ENCODE measurements at regions not wholly inside any gene's neighbourhood (a gene's known extent, or its start where the extent isn't known, plus 50 kb on each side); places are given as distances from the start of the nearest gene placed in this dataset.

DNA sequence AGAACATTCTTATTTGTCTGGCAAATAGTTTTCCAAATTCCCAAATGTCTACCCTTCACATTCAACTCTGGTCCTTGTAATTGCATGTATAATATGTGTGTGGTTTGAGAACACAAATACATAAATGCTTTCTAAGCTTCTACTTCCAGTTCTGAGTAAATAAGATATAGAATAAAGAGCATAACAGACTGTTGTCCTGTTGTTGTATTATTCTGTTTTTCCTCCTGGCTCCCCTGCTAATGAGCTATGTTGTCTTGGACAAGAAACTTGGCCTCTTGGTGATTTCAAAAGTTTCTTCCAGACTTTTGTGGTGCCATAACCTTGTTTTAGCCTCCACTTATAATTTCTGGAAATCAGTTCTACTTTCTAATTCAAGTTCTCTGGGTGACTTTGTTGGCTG lies 75.3 kb upstream of the USP38 start:
- Histone ChIP-seq H2BK5ac (ENCODE audit: low read length) (no peak overlapping the region), H3K9ac (ENCODE audit: low read depth, low read length, poor library complexity) (no peak overlapping the region), H2AFZ (ENCODE audit: low read length) (no peak overlapping the region), H3K9me3 (replicated peaks in 1 of 2; ENCODE audit: control insufficient read depth in 2 of 2, insufficient read depth in 1 of 2, low read depth in 1 of 2, low read length in 2 of 2) (peaks cover 0 to 1% of the 10 kb centered on the region in 2 donors), H3K18ac (ENCODE audit: low read length) (no peak overlapping the region), H4K8ac (ENCODE audit: low read depth, low read length) (no peak overlapping the region), H3K4ac (ENCODE audit: low read length) (no peak overlapping the region), H2BK12ac (ENCODE audit: low read length) (no peak overlapping the region), H3K4me1 (ENCODE audit: control insufficient read depth in 2 of 2, insufficient read depth in 1 of 2, low read depth in 1 of 2, low read length in 2 of 2) (no peaks in the 10 kb centered on the region), H2BK15ac (ENCODE audit: low read length) (no peak overlapping the region), H3K4me3 (ENCODE audit: low read length in 2 of 2) (no peak overlapping the region), H3K4me2 (ENCODE audit: insufficient read depth, low read length, poor library complexity, severe bottlenecking) (no peak overlapping the region), H4K91ac (ENCODE audit: low read depth, low read length, poor library complexity) (no peak overlapping the region), H2AK5ac (ENCODE audit: low read depth, low read length) (no peak overlapping the region), H3K27me3 (ENCODE audit: control insufficient read depth in 3 of 3, insufficient read depth in 3 of 3, low read depth in 1 of 3, low read length in 3 of 3) (no peaks in the 10 kb centered on the region), H3K27ac (replicated peaks; ENCODE audit: low read length) (no peak overlapping the region), H3K79me1 (ENCODE audit: low read depth, low read length) (no peaks in the 10 kb centered on the region), H3K23ac (ENCODE audit: low read depth, low read length, poor library complexity) (no peak overlapping the region), H3K36me3 (replicated peaks in 1 of 2; ENCODE audit: control insufficient read depth in 2 of 2, insufficient read depth in 2 of 2, low read length in 2 of 2) (no peaks in the 10 kb centered on the region), H2BK120ac (ENCODE audit: low read depth, low read length) (no peak overlapping the region), H3K14ac (ENCODE audit: low read length) (no peak overlapping the region)
- no peak for DNase-seq (ENCODE audit: low spot score)

DNA sequence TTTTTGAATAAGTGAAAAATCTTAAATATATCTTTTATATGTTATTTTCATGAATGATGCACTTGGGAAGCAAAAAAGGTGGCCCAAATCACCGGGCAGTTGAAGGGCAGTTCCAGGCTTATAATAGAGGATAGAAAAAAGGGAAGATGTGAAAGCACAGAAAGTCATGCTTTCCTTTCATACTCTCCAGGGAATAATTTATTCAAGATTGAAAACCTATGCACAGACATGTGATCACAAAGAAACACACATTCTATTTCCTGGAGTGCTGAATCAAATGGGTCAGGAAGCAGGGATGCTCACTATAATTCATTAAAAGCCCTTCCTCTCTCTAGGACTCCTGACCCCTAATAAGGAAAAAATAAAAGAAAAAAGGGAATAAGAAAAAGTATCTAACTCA lies 66.1 kb upstream of the USP38 start:
- WGBS, 2 donors (ENCODE audit: extremely low coverage in 2 of 2, insufficient read length in 2 of 2, insufficient replicate concordance in 1 of 2): no CpG with 5 or more reads among the region's 1 CpG
- peak overlapping the region; percentile 12 for H2AFZ ChIP-seq (ENCODE audit: low read length)

DNA sequence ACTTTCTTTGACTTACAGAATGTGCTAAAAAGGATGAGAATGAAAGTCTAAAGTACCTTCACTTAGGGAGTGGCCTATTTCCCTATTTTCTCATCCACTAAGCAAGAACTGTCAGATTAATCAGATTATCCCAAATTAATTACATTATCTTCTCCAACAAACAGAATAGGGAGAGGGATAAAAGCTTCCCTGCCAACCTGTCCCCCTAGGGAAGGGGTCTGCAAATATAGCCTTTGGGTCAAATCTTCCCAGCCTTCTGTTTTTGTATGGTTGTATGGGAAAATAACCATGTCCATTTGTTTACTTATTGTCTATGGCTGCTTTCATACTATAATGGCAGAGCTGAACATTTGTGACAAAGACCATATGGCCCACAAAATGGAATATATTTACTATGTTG lies 57.1 kb upstream of the USP38 start:
- Histone ChIP-seq H2AFZ (ENCODE audit: low read length) (no peak overlapping the region), H3K4me3 (ENCODE audit: low read length in 2 of 2) (no peak overlapping the region), H2BK5ac (ENCODE audit: low read length) (no peak overlapping the region), H3K27me3 (ENCODE audit: control insufficient read depth in 3 of 3, insufficient read depth in 3 of 3, low read depth in 1 of 3, low read length in 3 of 3) (no peaks in the 10 kb centered on the region), H2AK5ac (ENCODE audit: low read depth, low read length) (no peak overlapping the region), H2BK15ac (ENCODE audit: low read length) (no peak overlapping the region), H3K14ac (ENCODE audit: low read length) (no peak overlapping the region), H3K9me3 (replicated peaks in 1 of 2; ENCODE audit: control insufficient read depth in 2 of 2, insufficient read depth in 1 of 2, low read depth in 1 of 2, low read length in 2 of 2) (no peaks in the 10 kb centered on the region), H4K8ac (ENCODE audit: low read depth, low read length) (no peak overlapping the region), H2BK12ac (ENCODE audit: low read length) (no peak overlapping the region), H3K23ac (ENCODE audit: low read depth, low read length, poor library complexity) (no peak overlapping the region), H3K9ac (ENCODE audit: low read depth, low read length, poor library complexity) (no peak overlapping the region), H4K91ac (ENCODE audit: low read depth, low read length, poor library complexity) (no peak overlapping the region), H2BK120ac (ENCODE audit: low read depth, low read length) (no peak overlapping the region), H3K79me1 (ENCODE audit: low read depth, low read length) (no peaks in the 10 kb centered on the region), H3K4ac (ENCODE audit: low read length) (no peak overlapping the region), H3K4me2 (ENCODE audit: insufficient read depth, low read length, poor library complexity, severe bottlenecking) (no peak overlapping the region), H3K27ac (replicated peaks; ENCODE audit: low read length) (no peak overlapping the region), H3K36me3 (replicated peaks in 1 of 2; ENCODE audit: control insufficient read depth in 2 of 2, insufficient read depth in 2 of 2, low read length in 2 of 2) (no peaks in the 10 kb centered on the region), H3K4me1 (ENCODE audit: control insufficient read depth in 2 of 2, insufficient read depth in 1 of 2, low read depth in 1 of 2, low read length in 2 of 2) (no peaks in the 10 kb centered on the region), H3K18ac (ENCODE audit: low read length) (no peak overlapping the region)
- DNase-seq (ENCODE audit: low spot score): no peak

More for the DNA sequence above, 66.1 kb upstream of the USP38 start:
- Histone ChIP-seq H3K4ac (ENCODE audit: low read length) (no peak overlapping the region), H3K23ac (ENCODE audit: low read depth, low read length, poor library complexity) (no peak overlapping the region), H3K4me1 (ENCODE audit: control insufficient read depth in 2 of 2, insufficient read depth in 1 of 2, low read depth in 1 of 2, low read length in 2 of 2) (no peaks in the 10 kb centered on the region), H2BK5ac (ENCODE audit: low read length) (no peak overlapping the region), H3K9me3 (replicated peaks in 1 of 2; ENCODE audit: control insufficient read depth in 2 of 2, insufficient read depth in 1 of 2, low read depth in 1 of 2, low read length in 2 of 2) (no peaks in the 10 kb centered on the region), H3K4me3 (ENCODE audit: low read length in 2 of 2) (no peak overlapping the region), H3K79me1 (ENCODE audit: low read depth, low read length) (no peaks in the 10 kb centered on the region), H3K18ac (ENCODE audit: low read length) (no peak overlapping the region), H2BK12ac (ENCODE audit: low read length) (no peak overlapping the region), H3K4me2 (ENCODE audit: insufficient read depth, low read length, poor library complexity, severe bottlenecking) (no peak overlapping the region), H4K8ac (ENCODE audit: low read depth, low read length) (no peak overlapping the region), H3K27ac (replicated peaks; ENCODE audit: low read length) (no peak overlapping the region), H3K36me3 (replicated peaks in 1 of 2; ENCODE audit: control insufficient read depth in 2 of 2, insufficient read depth in 2 of 2, low read length in 2 of 2) (no peaks in the 10 kb centered on the region), H2BK120ac (ENCODE audit: low read depth, low read length) (no peak overlapping the region), H3K9ac (ENCODE audit: low read depth, low read length, poor library complexity) (no peak overlapping the region), H2BK15ac (ENCODE audit: low read length) (no peak overlapping the region), H4K91ac (ENCODE audit: low read depth, low read length, poor library complexity) (no peak overlapping the region), H2AK5ac (ENCODE audit: low read depth, low read length) (no peak overlapping the region), H3K14ac (ENCODE audit: low read length) (no peak overlapping the region), H3K27me3 (ENCODE audit: control insufficient read depth in 3 of 3, insufficient read depth in 3 of 3, low read depth in 1 of 3, low read length in 3 of 3) (no peaks in the 10 kb centered on the region)
- DNase-seq (ENCODE audit: low spot score): no peak

GRCh38 chr4:143133977-143134376 lies 50.7 kb upstream of the USP38 start:
- Histone ChIP-seq H4K91ac (ENCODE audit: low read depth, low read length, poor library complexity) (no peak overlapping the region), H3K4ac (ENCODE audit: low read length) (no peak overlapping the region), H3K4me3 (ENCODE audit: low read length in 2 of 2) (no peak overlapping the region), H2BK120ac (ENCODE audit: low read depth, low read length) (no peak overlapping the region), H3K36me3 (replicated peaks in 1 of 2; ENCODE audit: control insufficient read depth in 2 of 2, insufficient read depth in 2 of 2, low read length in 2 of 2) (no peaks in the 10 kb centered on the region), H3K27me3 (ENCODE audit: control insufficient read depth in 3 of 3, insufficient read depth in 3 of 3, low read depth in 1 of 3, low read length in 3 of 3) (no peaks in the 10 kb centered on the region), H3K18ac (ENCODE audit: low read length) (no peak overlapping the region), H2AFZ (ENCODE audit: low read length) (no peak overlapping the region), H2BK15ac (ENCODE audit: low read length) (no peak overlapping the region), H3K9me3 (replicated peaks in 1 of 2; ENCODE audit: control insufficient read depth in 2 of 2, insufficient read depth in 1 of 2, low read depth in 1 of 2, low read length in 2 of 2) (no peaks in the 10 kb centered on the region), H3K14ac (ENCODE audit: low read length) (no peak overlapping the region), H3K27ac (replicated peaks; ENCODE audit: low read length) (no peak overlapping the region), H2BK12ac (ENCODE audit: low read length) (no peak overlapping the region), H3K9ac (ENCODE audit: low read depth, low read length, poor library complexity) (no peak overlapping the region), H4K8ac (ENCODE audit: low read depth, low read length) (no peak overlapping the region), H3K4me1 (ENCODE audit: control insufficient read depth in 2 of 2, insufficient read depth in 1 of 2, low read depth in 1 of 2, low read length in 2 of 2) (no peaks in the 10 kb centered on the region), H3K4me2 (ENCODE audit: insufficient read depth, low read length, poor library complexity, severe bottlenecking) (no peak overlapping the region), H3K79me1 (ENCODE audit: low read depth, low read length) (no peaks in the 10 kb centered on the region), H2AK5ac (ENCODE audit: low read depth, low read length) (no peak overlapping the region), H2BK5ac (ENCODE audit: low read length) (no peak overlapping the region), H3K23ac (ENCODE audit: low read depth, low read length, poor library complexity) (no peak overlapping the region)
- DNase-seq (ENCODE audit: low spot score): no peak
- WGBS, 2 donors (ENCODE audit: extremely low coverage in 2 of 2, insufficient read length in 2 of 2, insufficient replicate concordance in 1 of 2): no CpG with 5 or more reads among the region's 1 CpG

All from neuronal stem cell (in vitro differentiated cells).